Left ventricle myocardium superior (tissue), 1 donor: ENCODE measurements at regions not wholly inside any gene's neighbourhood (a gene's known extent, or its start where the extent isn't known, plus 50 kb on each side); places are given as distances from the start of the nearest gene placed in this dataset.
"Not testable (repeated sequence)": the region's sequence is repeated elsewhere in the genome, so short reads cannot be mapped to it uniquely, and the experiment has no call there.

Experiments
- ATAC-seq: fragments of 200-7000 bp; cut with Tn5 transposase; one replicate; pipeline ENCODE4 v1.9.1; 2020; ENCODE audit warnings: mild to moderate bottlenecking, moderate library complexity
- DNase-seq: peaks from one replicate; pipeline ENCODE4 v3.0.0-alpha.2; 2020
- intact Hi-C: fragments of 100-400 bp; cut with micrococcal nuclease; formaldehyde crosslinking; loops from one replicate; pipeline ENCODE4 v1.11.0; 2022
- donor health status: DM: no; HTN: yes; CAD: no; lungs with severe emphysema.

DNA sequence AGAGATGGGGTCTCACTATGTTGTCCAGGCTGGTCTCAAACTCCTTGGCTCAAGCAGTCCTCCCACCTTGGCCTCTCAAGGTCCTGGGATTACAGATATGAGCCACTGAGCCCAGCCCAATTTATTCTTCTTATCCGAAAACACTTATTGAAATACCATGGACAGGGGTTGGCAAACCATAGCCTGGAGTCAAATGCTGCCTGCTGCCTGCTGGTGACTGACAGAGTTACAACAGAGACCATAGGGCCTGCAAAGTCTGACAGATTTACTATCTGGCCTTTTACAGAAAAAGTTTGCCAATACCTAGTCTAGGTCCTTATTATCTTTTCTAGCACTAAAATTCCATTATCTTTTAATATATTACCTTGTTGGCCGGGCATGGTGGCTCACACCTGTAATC is 87.1 kb upstream of the ZNF281 start:
- intact Hi-C loops: no loop called here
- DNase-seq (no peak), ATAC-seq (no peak)

DNA sequence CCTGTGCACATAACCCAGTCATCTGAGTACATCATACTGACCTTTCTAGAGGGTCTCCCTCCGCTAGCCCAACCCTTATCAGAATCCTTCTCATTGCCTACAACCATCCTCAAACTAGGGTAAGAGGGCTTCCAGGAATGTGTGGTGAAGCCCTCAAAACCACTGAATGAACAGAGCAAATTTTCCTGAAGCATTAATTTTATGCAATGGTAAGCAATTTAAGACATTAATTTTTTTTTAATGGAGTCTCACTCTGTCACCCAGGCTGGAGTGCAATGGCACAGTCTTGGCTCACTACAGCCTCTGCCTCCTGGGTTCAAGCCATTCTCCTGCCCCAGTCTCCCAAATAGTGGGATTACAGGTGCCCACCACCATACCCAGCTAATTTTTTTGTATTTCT is 86.1 kb upstream of the ZNF281 start:
- intact Hi-C loops: no loop called here
- DNase-seq (no peak), ATAC-seq (no peak)

DNA sequence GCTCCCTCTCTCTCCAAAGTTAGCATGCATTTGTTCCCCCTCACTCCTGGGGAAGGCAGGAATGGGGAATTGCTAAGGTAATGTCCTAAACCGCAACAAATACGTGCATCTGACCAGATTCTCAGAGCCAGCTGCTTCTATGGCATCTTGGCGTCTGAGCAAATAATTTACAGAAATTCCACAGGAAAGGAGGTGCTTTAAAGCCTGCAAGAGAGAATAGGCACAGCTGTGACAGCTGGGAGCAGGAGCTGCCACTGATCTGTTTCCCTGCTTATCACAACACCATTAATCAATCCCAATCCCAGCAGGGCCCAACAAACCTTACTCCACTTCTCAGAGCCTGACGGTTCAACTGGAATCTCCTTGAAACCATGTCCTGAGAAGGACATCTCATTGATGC is 83.5 kb upstream of the ZNF281 start:
- intact Hi-C loops: no loop called here
- DNase-seq (no peak), ATAC-seq (no peak)

DNA sequence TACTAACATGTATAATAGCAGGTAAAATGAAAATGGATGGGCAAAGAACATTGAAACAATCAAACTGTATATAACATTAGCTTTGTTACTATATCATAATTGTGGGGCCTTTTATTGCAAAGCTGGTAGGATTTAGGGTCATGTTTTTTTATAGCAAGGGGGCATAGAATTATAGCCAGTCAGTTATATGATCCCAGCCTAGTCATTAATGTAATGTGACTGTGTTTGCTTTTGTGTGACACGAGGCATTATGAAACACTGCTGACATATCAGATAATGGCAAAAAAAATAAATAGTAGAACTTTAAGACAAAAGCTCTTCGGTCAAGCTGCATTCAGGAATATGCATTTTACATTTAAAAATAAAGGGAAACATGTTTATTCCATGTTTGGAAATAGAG is 81.3 kb upstream of the ZNF281 start:
- ATAC-seq (no peak), DNase-seq (no peak)
- intact Hi-C loops: no loop called here

DNA sequence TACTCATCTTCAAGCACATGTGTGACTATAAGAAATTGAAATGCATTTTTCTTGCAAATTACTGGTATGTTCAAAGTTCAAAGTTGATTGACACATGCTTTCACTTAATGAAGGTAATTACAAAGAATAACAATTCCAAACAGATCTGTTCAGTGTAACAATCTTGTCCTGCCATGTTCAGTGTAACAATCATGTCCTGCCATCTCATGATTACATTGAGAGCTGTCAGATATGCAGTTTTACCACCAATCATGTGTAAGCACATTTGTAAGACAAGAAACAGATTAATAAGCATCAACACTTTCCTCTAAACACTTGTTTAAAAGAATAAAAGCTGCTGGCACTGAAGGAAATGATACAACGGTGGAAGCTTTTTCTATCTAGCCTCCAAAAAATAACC is 80.3 kb upstream of the ZNF281 start:
- ATAC-seq (no peak), DNase-seq (no peak)
- intact Hi-C loops: no loop called here

DNA sequence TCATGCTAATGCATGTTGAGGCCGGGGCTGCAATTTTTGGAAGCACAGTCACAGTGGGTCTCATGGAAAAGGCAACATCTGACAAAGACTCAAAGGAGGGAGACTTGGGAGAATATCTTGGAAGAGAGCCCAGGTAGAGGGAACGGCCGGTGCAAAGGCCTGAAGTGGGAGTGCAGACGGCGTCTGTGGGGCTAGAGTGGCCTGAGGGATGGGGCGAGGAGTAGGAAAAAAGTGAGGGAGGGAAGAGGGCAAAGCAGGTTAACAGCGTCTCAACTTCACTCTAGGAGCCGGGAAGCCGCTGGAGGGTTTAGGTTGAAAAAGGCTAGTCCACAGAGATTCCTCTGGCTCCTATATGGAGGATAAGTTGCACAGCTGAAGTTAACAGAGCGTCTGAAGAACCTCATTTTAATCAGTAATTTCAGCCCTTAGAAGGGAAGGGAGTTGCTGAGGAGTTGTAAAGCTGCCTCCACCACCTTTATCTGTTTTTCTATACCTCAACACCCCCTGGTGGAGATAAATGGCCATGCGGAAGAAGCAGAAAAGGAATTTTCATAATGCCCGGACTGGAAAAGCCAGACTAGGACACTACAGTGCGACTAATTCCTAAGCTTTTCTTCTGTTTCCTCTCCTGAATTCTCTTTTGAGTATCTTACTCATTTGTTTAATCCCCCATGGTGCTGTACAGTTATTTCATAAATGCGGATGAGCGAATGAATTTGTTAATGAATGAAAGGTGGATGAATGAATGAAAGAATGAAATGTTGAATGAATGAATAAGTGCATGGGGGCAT is 78.7 kb upstream of the ZNF281 start:
- DNase-seq (no peak), ATAC-seq (peak; percentile 48)
- intact Hi-C loops: loop anchor here (5.0 kb wide), 1 partner anchor 801 kb away; no protein-coding TSS in a partner anchor

DNA sequence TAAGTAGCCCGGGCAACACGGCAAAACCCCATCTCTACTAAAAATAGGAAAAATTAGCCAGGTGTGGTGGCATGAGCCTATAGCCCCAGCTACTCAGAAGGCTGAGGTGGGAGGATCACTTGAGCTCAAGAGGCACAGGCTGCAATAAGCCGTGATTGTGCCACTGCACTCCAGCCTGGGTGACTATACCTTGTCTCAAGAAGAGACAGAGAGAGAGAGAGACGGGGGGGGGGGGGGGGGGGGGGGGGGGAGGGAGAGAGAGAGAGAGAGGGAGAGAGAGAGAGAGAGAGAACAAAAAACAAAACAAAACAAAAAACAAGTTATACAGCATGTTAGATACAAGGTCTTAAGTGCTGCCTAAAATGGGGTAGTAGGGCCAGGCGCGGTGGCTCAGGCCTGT is 77.8 kb upstream of the ZNF281 start:
- ATAC-seq: no peak
- DNase-seq: no peak
- intact Hi-C loops: loop anchor here (5.0 kb wide), 1 partner anchor 800 kb away; no protein-coding TSS in a partner anchor

DNA sequence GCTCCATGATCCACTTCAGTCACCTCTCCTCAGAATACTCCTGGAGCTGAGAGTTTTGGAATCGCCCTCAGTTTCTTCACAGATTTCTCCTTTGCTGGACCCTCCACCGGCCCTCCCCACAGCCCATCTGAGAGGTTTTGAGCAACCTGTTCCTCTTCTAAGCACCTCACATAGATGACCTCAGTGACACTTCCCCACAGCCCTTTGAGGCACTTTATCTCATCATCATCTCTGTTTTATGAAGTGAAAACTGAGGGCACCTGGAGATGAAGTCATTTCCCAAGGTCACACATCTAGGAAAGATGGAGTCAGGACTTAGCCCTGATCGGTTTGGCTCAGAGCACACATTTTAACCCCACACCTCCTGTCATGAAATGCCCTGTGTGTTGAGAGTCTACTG is 76.8 kb upstream of the ZNF281 start:
- ATAC-seq (no peak), DNase-seq (no peak)
- intact Hi-C loops: loop anchor here (5.0 kb wide), 1 partner anchor 799 kb away; no protein-coding TSS in a partner anchor

DNA sequence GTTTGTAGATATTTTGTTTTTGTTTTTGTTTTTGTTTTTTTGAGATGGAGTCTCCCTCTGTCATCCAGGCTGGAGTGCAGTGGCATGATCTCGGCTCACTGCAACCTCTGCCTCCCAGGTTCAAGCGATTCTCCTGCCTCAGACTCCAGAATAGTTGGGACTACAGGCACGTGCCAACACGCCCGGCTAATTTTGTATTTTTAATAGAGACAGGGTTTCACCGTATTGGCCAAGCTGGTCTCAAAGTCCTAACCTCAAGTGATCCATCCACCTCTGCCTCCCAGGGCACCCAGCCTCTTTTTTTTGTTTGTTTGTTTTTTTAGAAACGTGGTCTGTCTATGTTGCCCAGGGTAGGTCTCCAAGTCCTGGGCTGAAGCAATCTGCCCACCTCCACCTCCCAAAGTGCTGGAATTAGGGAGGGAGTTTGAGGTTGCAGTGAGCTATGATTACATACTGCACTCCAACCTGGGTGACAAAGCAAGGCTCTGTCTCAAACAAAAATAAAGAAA is 74.7 kb upstream of the ZNF281 start:
- ATAC-seq, DNase-seq, intact Hi-C loops: not testable (repeated sequence)

DNA sequence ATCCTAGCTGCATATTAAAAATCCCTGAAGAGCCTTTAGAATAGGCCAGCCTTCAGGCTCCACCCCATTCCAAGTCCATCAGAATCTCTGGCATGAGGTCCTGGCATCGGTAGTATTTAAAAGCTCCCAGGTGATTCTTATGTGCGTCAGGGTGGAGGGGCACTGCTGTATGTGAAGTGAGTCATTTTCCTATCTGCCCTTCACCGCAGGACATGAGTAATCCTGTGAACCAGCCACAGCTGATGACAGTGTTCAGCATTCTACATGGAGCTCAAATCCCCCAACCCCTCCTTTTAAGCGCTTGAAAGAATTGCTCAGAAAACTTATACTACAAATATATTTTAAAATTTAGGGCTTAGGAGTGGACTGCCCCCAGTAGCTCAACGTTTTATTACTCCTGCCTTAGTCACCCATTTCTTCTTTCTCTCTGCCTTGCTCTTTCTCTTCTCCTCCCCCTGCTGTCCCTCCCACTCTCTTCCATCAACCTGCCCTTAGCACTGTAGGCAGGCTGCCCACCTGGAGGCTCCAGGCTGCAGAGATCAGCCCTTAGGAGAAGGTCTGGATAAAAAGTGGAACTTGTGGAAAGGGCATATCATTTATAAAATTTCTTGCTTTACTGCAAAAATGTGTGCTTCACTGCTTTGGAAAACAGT is 73.8 kb upstream of the ZNF281 start:
- DNase-seq (no peak), ATAC-seq (no peak)
- intact Hi-C loops: no loop called here

DNA sequence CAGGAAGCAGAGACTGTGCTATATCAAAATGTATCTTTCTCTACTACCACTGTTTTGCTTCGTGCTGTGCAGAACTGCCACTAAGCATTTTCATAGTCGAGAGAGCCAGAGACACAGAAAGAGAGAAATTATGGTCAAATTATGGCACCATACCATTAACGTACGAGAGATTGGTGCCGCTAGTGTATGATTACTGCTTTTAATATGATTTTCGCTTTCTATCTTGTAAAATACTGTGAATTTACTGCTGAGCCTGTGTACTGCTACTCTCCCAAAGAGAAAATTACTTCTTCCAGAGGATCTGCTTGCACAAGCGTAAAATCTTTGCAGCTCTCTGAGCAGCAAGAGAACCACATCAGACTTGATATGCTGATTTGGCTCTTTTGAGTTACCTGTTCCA is 71.1 kb upstream of the ZNF281 start:
- ATAC-seq (no peak), DNase-seq (no peak)
- intact Hi-C loops: no loop called here

DNA sequence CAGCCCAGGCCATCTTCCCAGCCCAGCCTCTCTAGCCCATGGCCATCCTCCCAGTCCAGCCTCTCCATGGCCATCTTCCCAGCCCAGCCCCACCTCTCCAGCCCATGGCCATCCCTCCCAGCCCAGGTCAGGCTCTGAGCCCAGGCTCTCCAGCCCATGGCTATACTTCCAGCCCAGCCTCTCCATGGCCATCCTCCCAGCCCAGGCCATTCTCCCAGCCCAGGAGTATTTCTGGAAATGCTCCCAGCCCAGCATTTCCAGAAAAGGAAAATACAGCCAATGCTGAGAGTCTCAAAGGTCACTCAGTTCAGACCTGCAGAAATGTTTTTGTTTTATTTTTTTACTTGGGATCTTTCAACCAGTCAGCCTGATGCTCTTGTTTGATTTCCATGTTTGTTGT is 70.0 kb upstream of the ZNF281 start:
- intact Hi-C loops: no loop called here
- DNase-seq: no peak
- no peak for ATAC-seq

DNA sequence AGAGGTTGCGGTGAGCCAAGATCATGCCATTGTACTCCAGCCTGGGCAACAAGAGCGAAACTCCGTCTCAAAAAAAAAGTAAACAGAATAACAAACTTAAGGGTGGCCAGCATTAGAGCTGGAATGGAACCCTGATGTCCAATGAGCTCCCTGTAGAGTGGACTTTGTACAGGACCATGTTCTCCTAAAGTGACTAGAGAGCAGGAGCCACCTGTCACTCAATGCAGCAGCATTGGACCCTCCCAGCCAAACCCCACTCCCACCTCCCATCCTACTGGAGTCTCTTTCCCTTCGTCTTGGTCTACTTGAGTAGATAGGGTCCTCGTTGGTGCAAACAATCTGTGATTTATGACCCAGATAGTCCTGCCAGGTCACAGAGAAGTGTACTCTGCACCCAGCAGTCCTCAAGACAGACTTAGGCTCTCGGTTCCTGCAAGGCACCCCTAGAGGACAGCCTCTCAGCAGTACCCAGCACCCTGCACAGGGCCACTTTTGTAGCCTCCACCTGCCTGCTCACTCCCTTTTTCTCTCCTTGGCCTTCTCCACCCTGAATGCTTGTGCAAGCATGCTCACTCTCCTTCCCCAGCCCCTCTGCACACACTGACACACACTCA is 69.2 kb upstream of the ZNF281 start:
- intact Hi-C loops: no loop called here
- no peak for ATAC-seq
- no peak for DNase-seq

DNA sequence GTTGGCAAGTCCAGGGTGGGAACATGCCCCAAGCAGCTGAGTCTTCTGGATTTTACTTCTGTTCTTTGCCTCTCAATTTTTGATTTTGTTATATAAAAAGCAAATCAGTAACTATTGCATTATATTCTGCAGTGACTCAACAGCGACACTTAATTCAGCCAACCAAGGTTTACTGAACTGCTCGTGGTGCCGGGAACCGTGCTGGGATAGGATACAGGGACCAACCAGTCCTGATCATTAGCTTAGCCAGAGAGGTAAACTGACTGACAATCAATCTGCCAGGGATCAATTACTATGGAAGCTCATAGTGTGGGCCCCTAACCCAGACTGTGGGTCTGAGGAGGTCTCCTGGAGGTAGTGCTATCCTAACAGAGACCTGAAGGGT is 68.4 kb upstream of the ZNF281 start:
- intact Hi-C loops: no loop called here
- no peak for DNase-seq
- ATAC-seq: no peak

DNA sequence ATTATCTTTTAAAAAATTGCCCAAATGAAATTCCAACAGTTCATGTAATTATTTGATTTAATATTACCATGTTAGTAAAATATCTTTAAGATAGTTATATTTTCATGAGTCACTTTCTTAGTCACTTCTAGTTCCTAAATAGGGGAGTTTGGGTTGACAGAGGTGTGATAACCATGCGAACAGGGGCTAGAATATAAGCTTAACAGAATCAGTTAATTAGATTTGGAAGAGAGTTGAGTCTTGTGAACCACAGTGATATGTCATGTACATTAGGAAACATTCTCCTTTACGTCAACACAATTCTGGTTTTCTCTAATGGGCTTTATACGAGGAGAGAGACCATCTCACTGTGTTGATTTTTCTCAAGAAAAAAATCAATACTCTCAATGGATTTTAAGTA is 64.8 kb upstream of the ZNF281 start:
- no peak for DNase-seq
- ATAC-seq: no peak
- intact Hi-C loops: no loop called here

DNA sequence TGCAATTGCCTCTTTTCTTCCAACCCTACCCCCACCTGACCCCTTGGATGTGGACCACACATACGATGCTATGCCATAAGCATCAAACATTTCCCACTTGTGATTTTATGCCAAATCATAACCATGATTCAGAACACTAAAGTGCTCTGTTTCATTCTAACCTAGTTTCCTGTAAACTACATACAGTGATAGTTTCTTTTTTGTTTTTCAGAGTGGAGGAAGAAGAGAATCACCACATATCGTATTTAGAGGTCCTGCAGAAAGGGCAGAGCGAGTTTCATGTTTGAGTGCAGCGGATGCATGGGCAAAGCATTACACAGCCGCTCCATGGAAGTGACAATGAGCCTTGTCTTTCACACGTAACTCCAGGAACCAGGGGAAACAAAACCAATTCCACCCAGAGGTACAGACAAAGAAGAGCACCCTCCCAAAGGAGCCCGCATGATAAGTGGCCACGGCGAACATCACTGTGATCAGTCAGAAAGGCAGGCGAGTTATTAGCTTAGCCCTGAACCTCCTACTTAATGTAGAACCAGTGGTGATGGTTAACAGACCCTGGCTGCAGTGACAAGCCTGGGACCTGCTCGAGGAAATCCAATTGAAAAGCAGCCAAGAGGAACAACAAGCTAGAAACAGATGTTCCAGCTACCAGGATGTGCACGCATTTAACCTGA is 64.0 kb upstream of the ZNF281 start:
- intact Hi-C loops: no loop called here
- DNase-seq (no peak), ATAC-seq (no peak)

DNA sequence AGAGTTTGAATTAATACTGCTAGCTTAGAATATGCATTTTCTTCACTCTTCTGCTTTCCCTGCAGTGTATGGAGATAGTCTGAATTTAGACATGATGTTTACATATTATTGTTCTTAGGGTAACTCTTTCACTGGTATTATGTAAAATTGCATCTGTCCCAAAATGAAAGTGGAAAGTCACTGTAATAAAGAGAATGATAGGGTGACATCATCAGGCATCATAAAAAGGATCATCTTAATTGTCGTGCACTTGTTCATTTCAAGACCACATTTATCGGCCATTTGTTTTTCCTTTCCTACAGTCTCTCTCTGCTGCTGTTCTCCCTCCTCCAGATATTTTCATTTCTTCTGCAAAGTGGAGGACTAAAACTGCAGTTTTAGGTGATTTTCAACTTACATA is 61.9 kb upstream of the ZNF281 start:
- ATAC-seq (no peak), DNase-seq (no peak)
- intact Hi-C loops: no loop called here

DNA sequence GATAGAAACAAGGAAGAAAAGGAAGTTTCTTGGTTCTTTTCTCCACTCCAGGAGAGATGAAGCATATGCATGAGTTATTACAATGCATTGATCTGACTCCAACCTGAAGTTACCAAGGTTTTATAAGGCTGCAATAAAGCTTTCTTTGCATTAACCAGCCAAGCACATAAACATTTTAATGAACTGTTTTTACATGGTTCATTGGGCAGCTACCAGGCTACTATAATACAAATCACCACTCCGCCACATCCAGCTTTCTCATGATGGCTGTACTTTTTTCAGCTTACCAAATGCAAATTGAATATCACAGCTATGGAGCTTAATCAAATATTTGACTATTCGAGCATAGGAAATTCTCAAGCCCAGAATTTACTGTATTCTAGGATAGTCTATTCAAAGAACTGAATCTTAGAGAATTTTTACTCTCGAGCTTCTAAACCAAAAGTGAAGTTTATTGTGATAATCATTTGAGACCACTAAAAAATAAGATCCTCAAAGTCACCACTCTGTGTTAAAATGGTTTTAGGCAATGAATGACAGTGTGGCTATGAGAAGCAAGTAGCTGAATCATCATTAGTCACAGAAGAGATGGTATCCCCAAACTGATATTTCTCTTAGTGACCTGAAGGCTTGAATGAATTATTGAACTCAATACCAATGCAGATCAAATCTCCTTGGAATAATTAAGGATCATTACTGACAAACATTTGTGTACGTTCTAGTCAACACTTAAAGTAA is 58.6 kb upstream of the ZNF281 start:
- DNase-seq: no peak
- intact Hi-C loops: no loop called here
- no peak for ATAC-seq

DNA sequence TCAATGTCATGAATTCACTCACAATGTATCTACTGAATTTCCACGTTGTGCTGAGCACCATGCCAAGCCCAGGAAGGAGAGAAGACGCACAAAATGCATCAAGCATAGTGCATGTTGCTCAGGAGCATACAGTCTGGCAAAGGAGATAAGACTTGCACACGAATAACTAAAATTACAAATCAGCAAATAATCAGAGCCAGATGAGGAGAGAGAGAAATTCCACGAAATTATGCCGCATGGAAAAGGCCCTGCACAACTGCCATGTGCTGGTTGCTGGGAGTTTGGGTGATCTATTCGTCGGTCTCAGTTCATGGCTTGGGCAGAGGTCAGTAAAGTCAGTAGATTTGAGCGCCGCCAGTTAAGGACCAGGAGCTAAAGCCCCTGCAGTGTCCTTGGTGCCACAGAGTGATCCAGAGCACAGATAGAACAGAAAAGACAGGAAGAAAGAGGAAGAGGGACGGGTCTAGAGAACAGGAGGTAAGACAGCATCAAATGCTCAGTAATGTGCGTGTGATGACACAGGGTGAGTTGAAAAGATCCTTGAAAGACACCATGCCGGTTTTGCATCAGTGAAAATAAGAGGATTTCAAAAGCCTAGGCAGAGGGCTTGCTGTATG is 55.1 kb upstream of the ZNF281 start:
- intact Hi-C loops: no loop called here
- no peak for DNase-seq
- ATAC-seq: no peak
